BE2C (cell line): ENCODE measurements at regions not wholly inside any gene's neighbourhood (a gene's known extent, or its start where the extent isn't known, plus 50 kb on each side); places are given as distances from the start of the nearest gene placed in this dataset.

Experiments used
- DNase-seq: peaks from one replicate; pipeline ENCODE4 v3.0.0-alpha.2; 2020
- H3K27me3 ChIP-seq: fragments of 250-450 bp; sonication (Bioruptor Pico); 2 replicates; pipeline ENCODE4 v1.5.1; 2020; ENCODE audit warnings: mild to moderate bottlenecking
- H3K36me3 ChIP-seq: fragments of 250-450 bp; sonication (Bioruptor Pico); 2 replicates; pipeline ENCODE4 v1.5.1; 2020; ENCODE audit warnings: mild to moderate bottlenecking
- H3K4me1 ChIP-seq: fragments of 250-450 bp; sonication (Bioruptor Pico); 2 replicates; pipeline ENCODE4 v1.5.1; 2020
- H3K4me3 ChIP-seq: 2 replicates; pipeline ENCODE4 v1.5.1; 2011; ENCODE audit warnings: low read depth, low read length
- H3K9me3 ChIP-seq: fragments of 250-450 bp; sonication (Bioruptor Pico); 2 replicates; pipeline ENCODE4 v1.5.1; 2020
- CTCF ChIP-seq: IDR thresholded peaks from 2 replicates; pipeline ENCODE4 v1.5.1; 2012; ENCODE audit warnings: mild to moderate bottlenecking, low read depth, low read length

- Histone ChIP-seq H3K36me3 (no peaks in the 10 kb centered on the region), H3K4me1 (no peaks in the 10 kb centered on the region), H3K27me3 (no peaks in the 10 kb centered on the region), H3K4me3 (no peak overlapping the region), H3K9me3 (no peaks in the 10 kb centered on the region)
- DNase-seq = no peak
- no peak for TF ChIP-seq CTCF
Measured at GRCh38 chrX:79268788-79269187, 98.3 kb downstream of the ITM2A start.

- no peak overlapping the region for H3K4me3 ChIP-seq
- no peaks in the 10 kb centered on the region for H3K9me3 ChIP-seq
- DNase-seq = no peak
- H3K27me3 ChIP-seq = no peaks in the 10 kb centered on the region
- H3K36me3 ChIP-seq = no peaks in the 10 kb centered on the region
- no peak for TF ChIP-seq CTCF
- no peaks in the 10 kb centered on the region for H3K4me1 ChIP-seq
Measured at GRCh38 chrX:79266702-79267101, 100.4 kb downstream of the ITM2A start.

- no peak for TF ChIP-seq CTCF
- Histone ChIP-seq H3K4me3 (no peak overlapping the region), H3K36me3 (no peaks in the 10 kb centered on the region), H3K4me1 (no peaks in the 10 kb centered on the region), H3K9me3 (no peaks in the 10 kb centered on the region), H3K27me3 (no peaks in the 10 kb centered on the region)
- DNase-seq = no peak
Measured at GRCh38 chrX:79263550-79263949, 103.6 kb downstream of the ITM2A start.

GRCh38 chrX:79259073-79259689, 108.0 kb downstream of the ITM2A start:
- no peaks in the 10 kb centered on the region for H3K4me1 ChIP-seq
- TF ChIP-seq CTCF = no peak
- H3K9me3 ChIP-seq = no peaks in the 10 kb centered on the region
- peak overlapping the region; percentile 34; the same call in 1 of the 2 replicates for H3K4me3 ChIP-seq
- no peaks in the 10 kb centered on the region for H3K36me3 ChIP-seq
- H3K27me3 ChIP-seq = no peaks in the 10 kb centered on the region
- DNase-seq = peak; percentile 30

GRCh38 chrX:79243691-79244090, 99.2 kb downstream of the GPR174 start:
- no peaks in the 10 kb centered on the region for H3K9me3 ChIP-seq
- H3K4me3 ChIP-seq = no peak overlapping the region
- TF ChIP-seq CTCF = no peak
- no peak for DNase-seq
- no peaks in the 10 kb centered on the region for H3K4me1 ChIP-seq
- H3K27me3 ChIP-seq = no peaks in the 10 kb centered on the region
- no peaks in the 10 kb centered on the region for H3K36me3 ChIP-seq

GRCh38 chrX:79235899-79236298, 91.4 kb downstream of the GPR174 start:
- DNase-seq = no peak
- Histone ChIP-seq H3K4me1 (no peaks in the 10 kb centered on the region), H3K27me3 (no peaks in the 10 kb centered on the region), H3K9me3 (no peaks in the 10 kb centered on the region), H3K4me3 (no peak overlapping the region), H3K36me3 (no peaks in the 10 kb centered on the region)
- TF ChIP-seq CTCF = no peak
